MM.1S (cell line): ENCODE measurements at regions not wholly inside any gene's neighbourhood (a gene's known extent, or its start where the extent isn't known, plus 50 kb on each side); places are given as distances from the start of the nearest gene placed in this dataset.

Experiments
- DNase-seq: peaks from one replicate; pipeline ENCODE4 v3.0.0-alpha.2; 2015
- H2AFZ ChIP-seq: fragments of 300-600 bp; sonication (generic); 2 replicates; pipeline ENCODE4 v1.6.0; 2016; ENCODE audit warnings: antibody characterized with exemption, low read length
- H3F3A ChIP-seq: fragments of 300-600 bp; sonication (generic); 2 replicates; pipeline ENCODE4 v1.6.1; 2016; ENCODE audit warnings: mild to moderate bottlenecking, antibody characterized with exemption, low read length, moderate library complexity, mixed read lengths; ENCODE audit not compliant: insufficient read depth
- H3K27ac ChIP-seq: fragments of 300-600 bp; sonication (generic); 2 replicates; pipeline ENCODE4 v1.5.1; 2016; ENCODE audit warnings: mild to moderate bottlenecking, low read length
- H3K27me3 ChIP-seq: fragments of 300-600 bp; sonication (generic); replicated peaks from 2 replicates; pipeline ENCODE4 v1.6.0; 2016; ENCODE audit warnings: low read length; ENCODE audit not compliant: insufficient read depth
- H3K36me3 ChIP-seq: fragments of 300-600 bp; sonication (generic); replicated peaks from 2 replicates; pipeline ENCODE4 v1.6.1; 2016; ENCODE audit warnings: mild to moderate bottlenecking, low read length, mixed read lengths; ENCODE audit not compliant: insufficient read depth
- H3K4me1 ChIP-seq: fragments of 300-600 bp; sonication (generic); 2 replicates; pipeline ENCODE4 v1.6.1; 2016; ENCODE audit warnings: low read length, mixed read lengths
- H3K4me2 ChIP-seq: fragments of 300-600 bp; sonication (generic); 2 replicates; pipeline ENCODE4 v1.6.0; 2016; ENCODE audit warnings: low read depth, low read length
- H3K4me3 ChIP-seq: fragments of 300-600 bp; sonication (generic); 2 replicates; pipeline ENCODE4 v1.5.1; 2016; ENCODE audit warnings: low read length, mixed read lengths
- H3K79me2 ChIP-seq: fragments of 300-600 bp; sonication (generic); 2 replicates; pipeline ENCODE4 v1.6.1; 2016; ENCODE audit warnings: mixed run types, low read length, mixed read lengths
- H3K9ac ChIP-seq: fragments of 300-600 bp; sonication (generic); 2 replicates; pipeline ENCODE4 v1.6.1; 2016; ENCODE audit warnings: low read length, mixed read lengths
- H3K9me2 ChIP-seq: fragments of 300-600 bp; sonication (generic); replicated peaks from 2 replicates; pipeline ENCODE4 v1.6.1; 2016; ENCODE audit warnings: mild to moderate bottlenecking, low read length, mixed read lengths; ENCODE audit not compliant: insufficient read depth
- H3K9me3 ChIP-seq: fragments of 300-600 bp; sonication (generic); replicated peaks from 2 replicates; pipeline ENCODE4 v1.6.1; 2016; ENCODE audit warnings: mild to moderate bottlenecking, low read length, mixed read lengths; ENCODE audit not compliant: insufficient read depth
- H4K20me1 ChIP-seq: fragments of 300-600 bp; sonication (generic); 2 replicates; pipeline ENCODE4 v1.6.1; 2016; ENCODE audit warnings: mild to moderate bottlenecking, low read length, moderate library complexity, mixed read lengths; ENCODE audit not compliant: insufficient read depth
- EZH2 ChIP-seq: fragments of 300-600 bp; sonication (generic); optimal IDR thresholded peaks from 2 replicates; pipeline ENCODE3; 2017; ENCODE audit warnings: low read depth, mild to moderate bottlenecking, antibody characterized with exemption, low read length, mixed read lengths
- EZH2phosphoT487 ChIP-seq: fragments of 300-600 bp; sonication (generic); IDR thresholded peaks from 2 replicates; pipeline ENCODE4 v1.6.1; 2018; ENCODE audit warnings: antibody characterized with exemption, low read length
- TF ChIP-seq, protein P1 (sequence below): fragments of 300-600 bp; sonication (generic); IDR thresholded peaks from 2 replicates; pipeline ENCODE4 v1.5.1; 2016; ENCODE audit warnings: antibody characterized with exemption, low read length, mixed read lengths

DNA sequence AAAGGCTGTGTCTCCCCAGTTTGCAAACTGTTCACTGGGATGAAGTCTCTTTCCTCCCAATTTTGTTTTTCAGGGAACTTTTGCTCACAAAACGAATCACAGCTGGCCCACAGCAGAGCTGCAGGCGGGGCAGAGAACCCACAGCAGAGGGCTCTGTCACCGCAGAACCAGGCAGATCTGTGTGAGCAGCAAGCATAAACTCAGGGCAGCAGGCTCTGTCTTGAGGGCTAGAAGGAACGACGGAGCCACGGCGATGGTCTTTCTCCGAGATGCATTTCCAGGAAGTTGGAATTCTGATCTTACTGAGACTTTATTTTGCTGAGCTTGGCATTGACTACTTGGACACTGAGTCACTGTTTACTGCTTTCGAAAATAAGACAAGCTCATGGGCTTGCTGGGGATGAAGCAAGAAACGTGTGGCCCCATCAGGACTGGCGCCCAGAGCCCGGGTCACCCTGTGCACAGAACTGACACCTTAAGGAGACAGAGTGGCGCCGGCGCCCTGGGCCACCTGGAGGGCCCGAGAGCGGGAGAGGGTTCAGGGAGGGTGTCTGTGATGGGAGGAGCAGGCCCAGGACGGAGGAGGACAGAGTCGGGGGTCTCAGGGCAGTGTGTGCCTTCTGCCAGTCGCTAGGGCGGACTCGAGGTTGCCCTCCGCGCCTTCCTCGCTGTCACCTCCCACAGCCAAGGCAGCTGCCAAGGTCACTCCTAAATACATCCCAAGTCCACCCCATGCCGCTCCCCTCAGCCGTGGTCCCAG lies 106.3 kb upstream of the NXT1 start:
- TF ChIP-seq EZH2phosphoT487 (no peak), EZH2 (no peak)
- TF ChIP-seq, protein P1, sequence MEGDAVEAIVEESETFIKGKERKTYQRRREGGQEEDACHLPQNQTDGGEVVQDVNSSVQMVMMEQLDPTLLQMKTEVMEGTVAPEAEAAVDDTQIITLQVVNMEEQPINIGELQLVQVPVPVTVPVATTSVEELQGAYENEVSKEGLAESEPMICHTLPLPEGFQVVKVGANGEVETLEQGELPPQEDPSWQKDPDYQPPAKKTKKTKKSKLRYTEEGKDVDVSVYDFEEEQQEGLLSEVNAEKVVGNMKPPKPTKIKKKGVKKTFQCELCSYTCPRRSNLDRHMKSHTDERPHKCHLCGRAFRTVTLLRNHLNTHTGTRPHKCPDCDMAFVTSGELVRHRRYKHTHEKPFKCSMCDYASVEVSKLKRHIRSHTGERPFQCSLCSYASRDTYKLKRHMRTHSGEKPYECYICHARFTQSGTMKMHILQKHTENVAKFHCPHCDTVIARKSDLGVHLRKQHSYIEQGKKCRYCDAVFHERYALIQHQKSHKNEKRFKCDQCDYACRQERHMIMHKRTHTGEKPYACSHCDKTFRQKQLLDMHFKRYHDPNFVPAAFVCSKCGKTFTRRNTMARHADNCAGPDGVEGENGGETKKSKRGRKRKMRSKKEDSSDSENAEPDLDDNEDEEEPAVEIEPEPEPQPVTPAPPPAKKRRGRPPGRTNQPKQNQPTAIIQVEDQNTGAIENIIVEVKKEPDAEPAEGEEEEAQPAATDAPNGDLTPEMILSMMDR = no peak
- H3K9ac ChIP-seq = no peak overlapping the region
- H3K27ac ChIP-seq = no peak overlapping the region
- H3K4me2 ChIP-seq = no peak overlapping the region
- no peak overlapping the region for H3K4me3 ChIP-seq
- no peaks in the 10 kb centered on the region for H4K20me1 ChIP-seq
- no peaks in the 10 kb centered on the region for H3F3A ChIP-seq
- no peaks in the 10 kb centered on the region for H3K9me3 ChIP-seq
- H3K9me2 ChIP-seq = no peaks in the 10 kb centered on the region
- DNase-seq = no peak
- H3K27me3 ChIP-seq = no peaks in the 10 kb centered on the region
- no peaks in the 10 kb centered on the region for H3K4me1 ChIP-seq
- H2AFZ ChIP-seq = no peak overlapping the region
- H3K36me3 ChIP-seq = no peaks in the 10 kb centered on the region
- no peaks in the 10 kb centered on the region for H3K79me2 ChIP-seq

DNA sequence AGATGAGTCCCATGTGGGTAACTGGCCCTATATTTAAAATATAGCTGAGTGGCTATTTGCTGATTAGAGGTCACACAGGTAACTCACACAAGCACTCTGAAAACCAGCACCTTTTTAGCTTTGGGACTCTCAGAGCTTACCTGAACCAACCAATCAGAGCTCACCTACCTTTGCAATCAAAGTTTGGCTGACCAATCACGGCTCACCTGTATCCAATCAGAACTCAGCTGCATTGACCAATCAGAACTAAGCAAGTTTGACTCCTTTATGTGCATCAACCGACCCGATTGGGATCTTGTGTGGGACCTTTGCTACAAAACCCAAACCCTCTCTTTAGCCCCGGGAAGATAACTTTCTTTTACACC lies 106.8 kb upstream of the NXT1 start:
- H3K9me3 ChIP-seq = no peaks in the 10 kb centered on the region
- no peak for DNase-seq
- no peaks in the 10 kb centered on the region for H3K27me3 ChIP-seq

DNA sequence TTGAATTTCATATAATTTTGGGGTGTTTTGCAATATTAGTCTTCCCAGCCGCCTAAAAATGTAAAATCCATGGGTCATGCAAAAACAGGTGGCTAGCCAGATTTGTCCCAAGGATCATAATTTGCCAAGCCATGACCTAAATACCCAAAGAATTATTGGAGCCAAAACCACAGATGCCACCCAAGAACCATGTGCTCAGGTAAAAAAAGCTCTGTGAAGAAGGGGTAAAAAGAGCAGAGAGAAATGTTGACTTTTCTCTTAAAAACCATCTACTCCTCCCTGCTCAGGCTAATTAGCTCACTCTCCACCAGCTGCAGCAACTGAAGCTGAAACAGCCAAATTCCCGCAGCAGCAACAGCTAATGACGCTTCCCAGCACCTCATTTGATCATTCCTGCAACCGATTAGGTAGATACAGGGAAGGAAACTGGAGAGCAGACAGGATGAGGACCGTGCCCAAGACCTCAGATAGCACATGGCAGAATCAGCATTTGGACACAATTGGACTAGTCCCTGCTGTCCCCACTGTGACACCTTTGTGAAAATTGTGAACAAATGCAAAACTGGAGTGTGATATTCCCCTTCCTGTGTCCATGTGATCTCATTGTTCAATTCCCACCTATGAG lies 107.9 kb upstream of the NXT1 start:
- H3K4me2 ChIP-seq = no peak overlapping the region
- H3K4me1 ChIP-seq = no peaks in the 10 kb centered on the region
- no peak overlapping the region for H3K27ac ChIP-seq
- H3F3A ChIP-seq = no peaks in the 10 kb centered on the region
- no peaks in the 10 kb centered on the region for H3K9me3 ChIP-seq
- H3K79me2 ChIP-seq = no peaks in the 10 kb centered on the region
- TF ChIP-seq, protein P1 = no peak
- TF ChIP-seq EZH2phosphoT487 (no peak), EZH2 (no peak)
- no peak overlapping the region for H3K9ac ChIP-seq
- no peak overlapping the region for H3K4me3 ChIP-seq
- H3K27me3 ChIP-seq = no peaks in the 10 kb centered on the region
- H3K9me2 ChIP-seq = no peaks in the 10 kb centered on the region
- no peak for DNase-seq
- no peaks in the 10 kb centered on the region for H4K20me1 ChIP-seq
- no peaks in the 10 kb centered on the region for H3K36me3 ChIP-seq
- H2AFZ ChIP-seq = no peak overlapping the region

More for the DNA sequence above, 106.8 kb upstream of the NXT1 start:
- TF ChIP-seq, protein P1 = no peak
- TF ChIP-seq EZH2 (no peak), EZH2phosphoT487 (no peak)
- no peak overlapping the region for H3K4me2 ChIP-seq
- no peaks in the 10 kb centered on the region for H3K36me3 ChIP-seq
- H3F3A ChIP-seq = no peaks in the 10 kb centered on the region
- no peak overlapping the region for H2AFZ ChIP-seq
- no peaks in the 10 kb centered on the region for H3K9me2 ChIP-seq
- H3K4me3 ChIP-seq = no peak overlapping the region
- no peak overlapping the region for H3K9ac ChIP-seq
- no peaks in the 10 kb centered on the region for H4K20me1 ChIP-seq
- H3K79me2 ChIP-seq = no peaks in the 10 kb centered on the region
- H3K4me1 ChIP-seq = no peaks in the 10 kb centered on the region
- no peak overlapping the region for H3K27ac ChIP-seq
